GM13977 (cell line): ENCODE measurements at regions not wholly inside any gene's neighbourhood (a gene's known extent, or its start where the extent isn't known, plus 50 kb on each side); places are given as distances from the start of the nearest gene placed in this dataset.

Experiments used
- DNase-seq: peaks from one replicate; pipeline ENCODE4 v3.0.0; 2012; ENCODE audit warnings: low spot score
- CTCF ChIP-seq: IDR thresholded peaks from 2 replicates; pipeline ENCODE4 v1.5.1; 2012; ENCODE audit warnings: mild to moderate bottlenecking, control low read depth; ENCODE audit not compliant: insufficient read depth; ENCODE audit errors: extremely low read depth, missing control alignments
- in situ Hi-C: fragments of 300-500 bp; cut with MboI; formaldehyde crosslinking; loops from one replicate; pipeline ENCODE4 v1.12.0; 2022; ENCODE audit warnings: low sequenced_read_pairs, low pct_unique_long_range_greater_than_20kb, mixed read lengths, inconsistent platforms; ENCODE audit not compliant: unreplicated experiment

- in situ Hi-C loops = no loop called here
- TF ChIP-seq CTCF = no peak
- DNase-seq = no peak
Observed at GRCh38 chr12:113697104-113697503, 225.4 kb upstream of the LHX5 start.

GRCh38 chr12:113693693-113694092 is 222.0 kb upstream of the LHX5 start:
- no peak for TF ChIP-seq CTCF
- no peak for DNase-seq
- in situ Hi-C loops = no loop called here

- no peak for TF ChIP-seq CTCF
- in situ Hi-C loops = no loop called here
- DNase-seq = no peak
Observed at GRCh38 chr12:113689047-113689610, 217.5 kb upstream of the LHX5 start.

GRCh38 chr12:113688313-113688712 is 216.6 kb upstream of the LHX5 start:
- in situ Hi-C loops = no loop called here

GRCh38 chr12:113684908-113685782 is 213.5 kb upstream of the LHX5 start:
- in situ Hi-C loops = no loop called here
- TF ChIP-seq CTCF = no peak
- no peak for DNase-seq

More at GRCh38 chr12:113688313-113688712, 216.6 kb upstream of the LHX5 start:
- no peak for TF ChIP-seq CTCF
- no peak for DNase-seq

GRCh38 chr12:113684053-113684907 is 212.6 kb upstream of the LHX5 start:
- no peak for TF ChIP-seq CTCF
- in situ Hi-C loops = no loop called here
- no peak for DNase-seq
